GM12865 (cell line): ENCODE measurements at regions not wholly inside any gene's neighbourhood (a gene's known extent, or its start where the extent isn't known, plus 50 kb on each side); places are given as distances from the start of the nearest gene placed in this dataset.
"Not testable (repeated sequence)": the region's sequence is repeated elsewhere in the genome, so short reads cannot be mapped to it uniquely, and the experiment has no call there.

Experiments used
- DNase-seq: peaks from one replicate; pipeline ENCODE4 v3.0.0; 2010; ENCODE audit warnings: low read depth
- H3K4me3 ChIP-seq: 2 replicates; pipeline ENCODE4 v1.5.1; 2011; ENCODE audit warnings: mild to moderate bottlenecking, low read depth, low read length, control low read depth
- CTCF ChIP-seq: IDR thresholded peaks from 2 replicates; pipeline ENCODE4 v1.5.1; 2011; ENCODE audit warnings: low read length, control low read depth, low read depth, inconsistent platforms; ENCODE audit not compliant: insufficient read depth; ENCODE audit errors: missing control alignments

GRCh38 chr1:188154761-188155160, 1326.0 kb downstream of the PLA2G4A start:
- no peak overlapping the region for H3K4me3 ChIP-seq
- no peak for DNase-seq
- TF ChIP-seq CTCF = no peak

GRCh38 chr1:188155261-188155660, 1326.5 kb downstream of the PLA2G4A start:
- no peak for DNase-seq
- no peak for TF ChIP-seq CTCF
- H3K4me3 ChIP-seq = no peak overlapping the region

GRCh38 chr1:188164459-188164858, 1335.7 kb downstream of the PLA2G4A start:
- no peak for DNase-seq
- no peak overlapping the region for H3K4me3 ChIP-seq
- TF ChIP-seq CTCF = no peak

GRCh38 chr1:188166654-188167053, 1337.9 kb downstream of the PLA2G4A start:
- DNase-seq = no peak
- H3K4me3 ChIP-seq = no peak overlapping the region
- no peak for TF ChIP-seq CTCF

- TF ChIP-seq CTCF = no peak
- no peak overlapping the region for H3K4me3 ChIP-seq
- DNase-seq = no peak
Observed at GRCh38 chr1:188169971-188170370, 1341.2 kb downstream of the PLA2G4A start.

GRCh38 chr1:188170411-188170810, 1341.7 kb downstream of the PLA2G4A start:
- no peak overlapping the region for H3K4me3 ChIP-seq
- TF ChIP-seq CTCF = no peak
- no peak for DNase-seq

- DNase-seq = no peak
- TF ChIP-seq CTCF = no peak
- H3K4me3 ChIP-seq = no peak overlapping the region
Observed at GRCh38 chr1:188170935-188171334, 1342.2 kb downstream of the PLA2G4A start.

- not testable (repeated sequence) for H3K4me3 ChIP-seq, DNase-seq
Observed at GRCh38 chr1:188182063-188182462, 1353.3 kb downstream of the PLA2G4A start.
